ENCODE measurements at regions not wholly inside any gene's neighbourhood (a gene's known extent, or its start where the extent isn't known, plus 50 kb on each side); places are given as distances from the start of the nearest gene placed in this dataset.

GRCh38 chr7:69129524-69129923, 468.8 kb upstream of the AUTS2 start:
- TF ChIP-seq CTCF (IDR thresholded peaks at IDR 0.05; ENCODE audit: low read depth, low read length, poor library complexity, severe bottlenecking) (no peak), EZH2phosphoT487 (IDR thresholded peaks at IDR 0.05; ENCODE audit: borderline replicate concordance, low read length) (no peak)

Measured in DOHH2 (cell line).